ENCODE measurements at regions not wholly inside any gene's neighbourhood (a gene's known extent, or its start where the extent isn't known, plus 50 kb on each side); places are given as distances from the start of the nearest gene placed in this dataset.

DNA sequence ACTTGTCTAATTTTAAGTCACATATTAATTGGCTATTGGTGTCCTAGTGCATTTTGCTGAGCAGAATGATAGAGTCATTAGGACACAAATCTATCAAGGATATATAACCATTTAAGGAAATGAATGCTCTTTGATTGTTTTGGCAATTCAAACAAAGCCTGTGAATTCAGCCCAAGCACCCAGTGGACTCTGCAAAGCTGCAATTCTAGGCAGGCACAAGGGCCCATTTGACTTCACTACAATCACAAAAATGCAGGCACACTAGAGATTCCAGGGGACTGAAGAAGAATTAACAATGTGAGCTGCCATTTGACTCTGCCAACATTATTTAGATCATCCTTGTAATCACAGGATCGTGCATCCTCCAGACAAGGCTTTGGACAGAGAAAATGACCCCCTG, 544.2 kb upstream of the PHF14 start:
- Histone ChIP-seq H3K27ac (ENCODE audit: low read depth, low read length) (no peak overlapping the region), H3K9me2 (ENCODE audit: insufficient read depth) (no peaks in the 10 kb centered on the region), H3K9me3 (ENCODE audit: control insufficient read depth in 1 of 2, insufficient read depth in 1 of 2, low read depth in 1 of 2, low read length in 2 of 2) (no peaks in the 10 kb centered on the region), H3K9ac (ENCODE audit: low read length) (no peak overlapping the region), H3K4me3 (replicated peaks in 1 of 2; ENCODE audit: low read depth in 1 of 2, low read length in 2 of 2) (no peak overlapping the region), H3K36me3 (ENCODE audit: control insufficient read depth in 1 of 2, insufficient read depth in 2 of 2, low read length in 2 of 2) (no peaks in the 10 kb centered on the region), H3K4me2 (ENCODE audit: low read length) (no peak overlapping the region), H3K27me3 (ENCODE audit: insufficient read depth, low read length) (no peaks in the 10 kb centered on the region), H3K79me2 (ENCODE audit: insufficient read depth, low read length) (no peaks in the 10 kb centered on the region), H4K20me1 (ENCODE audit: insufficient read depth) (no peaks in the 10 kb centered on the region), H2AFZ (ENCODE audit: low read depth, low read length, poor library complexity, severe bottlenecking) (no peak overlapping the region), H3K4me1 (ENCODE audit: control insufficient read depth in 1 of 2, insufficient read depth in 2 of 2, low read length in 2 of 2) (no peaks in the 10 kb centered on the region)
- DNase-seq (ENCODE audit: low read depth, low spot score) (no peak), ATAC-seq (no peak)
- POLR2A ChIA-PET = no interaction called here
- RAD21 ChIA-PET (ENCODE audit: low non-redundant PET in 1 of 2, low total read pairs in 2 of 2, uncharacterized antibody in 2 of 2, unreplicated experiment in 2 of 2) = no interaction called here
- intact Hi-C loops (cut with micrococcal nuclease) = no loop called here
- no peak for TF ChIP-seq SP1 (IDR thresholded peaks at IDR 0.05; ENCODE audit: low read depth)
- TF ChIP-seq EGR1 (IDR thresholded peaks at IDR 0.05; ENCODE audit: low read depth) = no peak
- no peak for TF ChIP-seq CBX3 (IDR thresholded peaks at IDR 0.05; ENCODE audit: low read depth)
- no peak for TF ChIP-seq ZFX (IDR thresholded peaks at IDR 0.05)
- TF ChIP-seq YY1 (IDR thresholded peaks at IDR 0.05; ENCODE audit: extremely low read depth, insufficient replicate concordance, low read depth, low read length) = no peak
- no peak for TF ChIP-seq ZBTB33 (IDR thresholded peaks at IDR 0.05; ENCODE audit: extremely low read depth, insufficient replicate concordance, low read length)
- no peak for TF ChIP-seq ZNF274 (IDR thresholded peaks at IDR 0.05; ENCODE audit: low read depth, low read length)
- TF ChIP-seq EZH2phosphoT487 (IDR thresholded peaks at IDR 0.05; ENCODE audit: borderline replicate concordance) = no peak
- TF ChIP-seq ELF1 (IDR thresholded peaks at IDR 0.05; ENCODE audit: borderline replicate concordance, low read depth) = no peak
- no peak for TF ChIP-seq CEBPB (IDR thresholded peaks at IDR 0.05; ENCODE audit: low read depth)
- BruUV-seq (replicated peaks) = no TSS peak
- CTCF ChIA-PET = no interaction called here

DNA sequence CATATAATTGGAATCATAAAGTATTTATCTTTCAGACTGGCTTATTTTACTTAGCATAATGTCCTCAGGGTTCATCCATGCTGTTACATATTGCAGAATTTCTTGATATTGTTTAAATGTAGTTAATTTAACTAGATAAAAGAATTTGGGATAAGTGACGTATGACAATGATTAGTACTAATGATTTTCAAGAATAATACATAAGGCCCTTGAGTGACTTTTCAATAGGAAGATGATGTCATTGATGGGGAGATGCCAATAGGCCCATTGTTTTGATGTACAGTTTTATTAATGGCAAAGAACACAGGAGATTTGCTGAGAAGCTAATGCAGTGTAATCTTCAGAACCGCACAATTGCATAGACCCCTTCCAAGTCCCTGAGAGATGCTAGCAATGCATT, 537.4 kb upstream of the PHF14 start:
- no peak overlapping the region for H3K27ac ChIP-seq (ENCODE audit: low read depth, low read length)
- ChIA-PET CTCF (no interaction called here), POLR2A (no interaction called here), RAD21 (ENCODE audit: low non-redundant PET in 1 of 2, low total read pairs in 2 of 2, uncharacterized antibody in 2 of 2, unreplicated experiment in 2 of 2) (no interaction called here)
- H2AFZ ChIP-seq (ENCODE audit: low read depth, low read length, poor library complexity, severe bottlenecking) = no peak overlapping the region
- H3K27me3 ChIP-seq (ENCODE audit: insufficient read depth, low read length) = no peaks in the 10 kb centered on the region
- ATAC-seq (no peak), DNase-seq (ENCODE audit: low read depth, low spot score) (no peak)
- H3K4me3 ChIP-seq (replicated peaks in 1 of 2; ENCODE audit: low read depth in 1 of 2, low read length in 2 of 2) = no peak overlapping the region
- H3K9me3 ChIP-seq (ENCODE audit: control insufficient read depth in 1 of 2, insufficient read depth in 1 of 2, low read depth in 1 of 2, low read length in 2 of 2) = no peaks in the 10 kb centered on the region; a peak in 1 of 4 replicates
- no peaks in the 10 kb centered on the region for H3K9me2 ChIP-seq (ENCODE audit: insufficient read depth)
- no peaks in the 10 kb centered on the region for H3K4me1 ChIP-seq (ENCODE audit: control insufficient read depth in 1 of 2, insufficient read depth in 2 of 2, low read length in 2 of 2)
- TF ChIP-seq ELF1 (IDR thresholded peaks at IDR 0.05; ENCODE audit: borderline replicate concordance, low read depth) (no peak), SIN3A (IDR thresholded peaks at IDR 0.05; ENCODE audit: low read depth) (no peak), SP1 (IDR thresholded peaks at IDR 0.05; ENCODE audit: low read depth) (no peak), POLR2A (IDR thresholded peaks at IDR 0.05; ENCODE audit: borderline replicate concordance, extremely low read depth, insufficient read depth, insufficient read length) (no peak)
- H3K36me3 ChIP-seq (ENCODE audit: control insufficient read depth in 1 of 2, insufficient read depth in 2 of 2, low read length in 2 of 2) = no peaks in the 10 kb centered on the region
- H3K79me2 ChIP-seq (ENCODE audit: insufficient read depth, low read length) = no peaks in the 10 kb centered on the region
- H3K9ac ChIP-seq (ENCODE audit: low read length) = no peak overlapping the region
- BruUV-seq (replicated peaks) = no TSS peak
- intact Hi-C loops (cut with micrococcal nuclease) = no loop called here
- H3K4me2 ChIP-seq (ENCODE audit: low read length) = no peak overlapping the region
- H4K20me1 ChIP-seq (ENCODE audit: insufficient read depth) = no peaks in the 10 kb centered on the region
